ENCODE measurements at regions not wholly inside any gene's neighbourhood (a gene's known extent, or its start where the extent isn't known, plus 50 kb on each side); places are given as distances from the start of the nearest gene placed in this dataset.

- TF ChIP-seq CTCF (conservative IDR thresholded peaks at IDR 0.05 in 1 of 2, IDR thresholded peaks at IDR 0.05 in 1 of 2; ENCODE audit: low read depth in 1 of 2, low read length in 2 of 2) (no peak), EZH2 (IDR thresholded peaks at IDR 0.05; ENCODE audit: low read length, missing control alignments) (no peak)
These were observed 416.1 kb downstream of the LMO4 start for GRCh38 chr1:87744763-87745162.

Data from fibroblast of lung (primary cell).